Activated CD8-positive, alpha-beta T cell treated with anti-CD3 and anti-CD28 coated beads for 36 hours (primary cell): ENCODE measurements at regions not wholly inside any gene's neighbourhood (a gene's known extent, or its start where the extent isn't known, plus 50 kb on each side); places are given as distances from the start of the nearest gene placed in this dataset.

ENCODE experiments used
- ATAC-seq: fragments of 200-7000 bp; cut with Tn5 transposase; one replicate; pipeline ENCODE4 v1.10.0; 2021; ENCODE audit warnings: mild to moderate bottlenecking, moderate library complexity
- CTCF ChIA-PET: fragments of 350-600 bp; sonication (Branson Sonifier 250); formaldehyde crosslinking; loops from one replicate; lab custom pipeline; 2021; ENCODE audit warnings: antibody characterized with exemption; lab: Charles Lee
- POLR2A ChIA-PET: fragments of 350-600 bp; sonication (Branson Sonifier 250); formaldehyde crosslinking; loops from one replicate; lab custom pipeline; 2021; ENCODE audit warnings: antibody characterized with exemption; lab: Charles Lee
- DNase-seq: peaks from one replicate; pipeline ENCODE4 v3.0.0-alpha.2; 2020
- H3K27ac Mint-ChIP-seq: one replicate; pipeline ENCODE4 v1.8.0; 2021; ENCODE audit warnings: mild to moderate bottlenecking, mixed read lengths
- H3K27me3 Mint-ChIP-seq: one replicate; pipeline ENCODE4 v1.8.0; 2021; ENCODE audit warnings: mixed read lengths
- H3K36me3 Mint-ChIP-seq: one replicate; pipeline ENCODE4 v1.8.0; 2021; ENCODE audit warnings: low read depth, mixed read lengths
- H3K4me1 Mint-ChIP-seq: one replicate; pipeline ENCODE4 v1.8.0; 2021; ENCODE audit warnings: low read depth, mixed read lengths
- H3K4me3 Mint-ChIP-seq: one replicate; pipeline ENCODE4 v1.8.0; 2021; ENCODE audit warnings: mild to moderate bottlenecking, moderate library complexity, mixed read lengths
- H3K9me3 Mint-ChIP-seq: one replicate; pipeline ENCODE4 v1.8.0; 2021; ENCODE audit warnings: mixed read lengths
- intact Hi-C: fragments of 100-400 bp; cut with micrococcal nuclease; formaldehyde crosslinking; loops from one replicate; pipeline ENCODE4 v1.10.0; 2022
- TF ChIP-seq, protein P1 (sequence below): fragments of 200-600 bp; IDR thresholded peaks from one replicate; pipeline ENCODE4 v1.8.0; 2022; ENCODE audit warnings: antibody characterized with exemption, mild to moderate bottlenecking

GRCh38 chr20:8983478-8984345 lies 85.2 kb upstream of the PLCB4 start:
- no peaks in the 10 kb centered on the region for H3K4me1 Mint-ChIP-seq
- POLR2A ChIA-PET, result no interaction called here
- H3K27ac Mint-ChIP-seq, result no peak overlapping the region
- no peak overlapping the region for H3K4me3 Mint-ChIP-seq
- CTCF ChIA-PET, result no interaction called here
- DNase-seq (no peak), ATAC-seq (no peak)
- intact Hi-C loops, result no loop called here
- H3K27me3 Mint-ChIP-seq, result no peaks in the 10 kb centered on the region
- TF ChIP-seq, protein P1, sequence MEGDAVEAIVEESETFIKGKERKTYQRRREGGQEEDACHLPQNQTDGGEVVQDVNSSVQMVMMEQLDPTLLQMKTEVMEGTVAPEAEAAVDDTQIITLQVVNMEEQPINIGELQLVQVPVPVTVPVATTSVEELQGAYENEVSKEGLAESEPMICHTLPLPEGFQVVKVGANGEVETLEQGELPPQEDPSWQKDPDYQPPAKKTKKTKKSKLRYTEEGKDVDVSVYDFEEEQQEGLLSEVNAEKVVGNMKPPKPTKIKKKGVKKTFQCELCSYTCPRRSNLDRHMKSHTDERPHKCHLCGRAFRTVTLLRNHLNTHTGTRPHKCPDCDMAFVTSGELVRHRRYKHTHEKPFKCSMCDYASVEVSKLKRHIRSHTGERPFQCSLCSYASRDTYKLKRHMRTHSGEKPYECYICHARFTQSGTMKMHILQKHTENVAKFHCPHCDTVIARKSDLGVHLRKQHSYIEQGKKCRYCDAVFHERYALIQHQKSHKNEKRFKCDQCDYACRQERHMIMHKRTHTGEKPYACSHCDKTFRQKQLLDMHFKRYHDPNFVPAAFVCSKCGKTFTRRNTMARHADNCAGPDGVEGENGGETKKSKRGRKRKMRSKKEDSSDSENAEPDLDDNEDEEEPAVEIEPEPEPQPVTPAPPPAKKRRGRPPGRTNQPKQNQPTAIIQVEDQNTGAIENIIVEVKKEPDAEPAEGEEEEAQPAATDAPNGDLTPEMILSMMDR, result no peak
- H3K36me3 Mint-ChIP-seq, result no peaks in the 10 kb centered on the region
- H3K9me3 Mint-ChIP-seq, result no peaks in the 10 kb centered on the region

DNA sequence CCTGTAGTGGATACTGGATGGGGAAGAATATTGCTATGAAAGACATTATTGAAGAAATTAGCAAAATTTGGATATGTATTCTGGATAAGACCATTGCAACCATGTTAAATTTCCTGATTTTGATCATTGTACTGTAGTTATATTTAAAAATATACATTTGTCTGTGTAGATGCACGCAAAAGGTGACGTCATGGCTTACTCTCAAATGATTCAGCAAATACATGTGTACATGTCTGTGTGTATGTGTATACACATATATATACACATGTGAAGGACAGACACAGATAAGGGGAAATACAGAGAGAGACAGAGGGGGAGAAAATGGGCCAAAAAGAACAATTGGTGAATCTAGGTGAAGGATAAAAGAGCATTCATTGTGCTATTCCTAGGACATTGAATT lies 82.3 kb upstream of the PLCB4 start:
- H3K4me1 Mint-ChIP-seq, result no peaks in the 10 kb centered on the region
- CTCF ChIA-PET, result no interaction called here
- DNase-seq, result no peak
- no peaks in the 10 kb centered on the region for H3K36me3 Mint-ChIP-seq
- no peak for ATAC-seq
- H3K4me3 Mint-ChIP-seq, result no peak overlapping the region
- intact Hi-C loops, result no loop called here
- no peak overlapping the region for H3K27ac Mint-ChIP-seq
- no peaks in the 10 kb centered on the region for H3K27me3 Mint-ChIP-seq
- H3K9me3 Mint-ChIP-seq, result no peaks in the 10 kb centered on the region
- POLR2A ChIA-PET, result no interaction called here
- TF ChIP-seq, protein P1, result no peak

DNA sequence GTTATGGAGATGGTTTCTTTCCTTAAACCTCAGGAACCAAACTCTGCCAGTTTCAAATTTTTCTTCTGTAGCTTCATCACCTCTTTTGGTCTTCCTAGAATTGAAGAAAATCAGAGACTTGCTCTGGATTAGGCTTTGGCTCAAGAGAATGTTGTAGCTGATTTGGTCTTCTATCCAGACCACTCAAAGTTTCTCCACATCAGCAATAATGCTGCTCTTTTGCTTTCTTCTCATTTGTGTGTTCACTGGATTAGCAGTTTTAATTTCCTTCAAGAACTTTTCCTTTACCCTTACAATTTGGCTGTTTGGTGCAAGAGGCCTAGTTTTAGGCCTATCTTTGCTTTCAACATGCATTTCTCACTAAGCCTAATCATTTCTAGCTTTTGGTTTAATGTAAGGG lies 78.1 kb upstream of the PLCB4 start:
- Mint-ChIP-seq H3K9me3 (no peaks in the 10 kb centered on the region), H3K4me1 (no peaks in the 10 kb centered on the region), H3K4me3 (no peak overlapping the region), H3K27ac (no peak overlapping the region), H3K27me3 (no peaks in the 10 kb centered on the region), H3K36me3 (no peaks in the 10 kb centered on the region)
- DNase-seq, result no peak
- intact Hi-C loops, result no loop called here
- ChIA-PET CTCF (no interaction called here), POLR2A (no interaction called here)
- TF ChIP-seq, protein P1, result no peak
- ATAC-seq, result no peak

- no peaks in the 10 kb centered on the region for H3K4me1 Mint-ChIP-seq
- no peak overlapping the region for H3K27ac Mint-ChIP-seq
- no peak for ATAC-seq
Measured at GRCh38 chr20:8994045-8994444, 74.8 kb upstream of the PLCB4 start.

DNA sequence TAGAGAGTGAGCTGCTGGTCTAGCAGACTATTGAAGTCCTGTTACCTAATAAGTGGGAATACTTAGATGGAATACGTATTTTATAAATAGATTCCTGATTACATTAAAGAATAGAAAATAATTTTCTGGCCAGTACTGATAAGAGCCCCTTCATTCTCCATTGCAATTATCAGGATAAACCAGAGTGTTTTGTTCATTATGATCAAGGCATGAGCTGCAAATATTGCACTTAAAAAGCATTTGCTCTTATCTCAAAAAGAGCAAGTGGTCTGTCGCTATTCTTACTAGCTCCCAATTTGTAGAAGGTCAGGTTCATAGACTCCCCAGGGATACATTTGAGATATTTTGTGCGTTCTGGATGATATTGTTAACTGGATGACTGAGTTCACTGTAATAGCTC lies 73.1 kb upstream of the PLCB4 start:
- CTCF ChIA-PET, result no interaction called here

More at GRCh38 chr20:8994045-8994444, 74.8 kb upstream of the PLCB4 start:
- TF ChIP-seq, protein P1, result no peak
- Mint-ChIP-seq H3K27me3 (no peaks in the 10 kb centered on the region), H3K36me3 (no peaks in the 10 kb centered on the region), H3K9me3 (no peaks in the 10 kb centered on the region), H3K4me3 (no peak overlapping the region)
- ChIA-PET CTCF (no interaction called here), POLR2A (no interaction called here)
- intact Hi-C loops, result no loop called here
- DNase-seq, result no peak

More for the DNA sequence above, 73.1 kb upstream of the PLCB4 start:
- TF ChIP-seq, protein P1, result no peak
- ATAC-seq, result no peak
- Mint-ChIP-seq H3K27ac (no peak overlapping the region), H3K9me3 (no peaks in the 10 kb centered on the region), H3K4me1 (no peaks in the 10 kb centered on the region), H3K4me3 (no peak overlapping the region), H3K27me3 (no peaks in the 10 kb centered on the region), H3K36me3 (no peaks in the 10 kb centered on the region)
- POLR2A ChIA-PET, result no interaction called here
- intact Hi-C loops, result no loop called here
- DNase-seq, result no peak
